Testis (tissue), 2 donors: ENCODE measurements at regions not wholly inside any gene's neighbourhood (a gene's known extent, or its start where the extent isn't known, plus 50 kb on each side); places are given as distances from the start of the nearest gene placed in this dataset.

Experiments used
- DNase-seq: peaks from one replicate; pipeline ENCODE4 v3.0.0-alpha.2; 2019
- H3K27ac ChIP-seq, 2 donors: fragments of 200-600 bp; sonication (generic); one replicate each; pipeline ENCODE4 v1.5.1; 2019
- H3K27me3 ChIP-seq: fragments of 200-600 bp; sonication (generic); one replicate; pipeline ENCODE4 v1.5.1; 2019
- H3K36me3 ChIP-seq: fragments of 200-600 bp; sonication (generic); one replicate; pipeline ENCODE4 v1.5.1; 2017; ENCODE audit warnings: low read depth; ENCODE audit errors: missing control alignments
- H3K4me1 ChIP-seq: fragments of 200-600 bp; sonication (generic); one replicate; pipeline ENCODE4 v1.5.1; 2019
- H3K4me3 ChIP-seq, 2 donors: fragments of 200-600 bp; sonication (generic); one replicate each; pipeline ENCODE4 v1.5.1; 2017 to 2019
- H3K9me3 ChIP-seq: fragments of 200-600 bp; sonication (generic); one replicate; pipeline ENCODE4 v1.5.1; 2017
- POLR2A ChIP-seq: fragments of 450-650 bp; IDR thresholded peaks from one replicate; pipeline ENCODE4 v1.6.1; 2017; ENCODE audit warnings: antibody characterized with exemption, mild to moderate bottlenecking, moderate library complexity
- WGBS, 2 donors: methylation state at CpG; one replicate each; pipeline ENCODE4 v1.1.5; 2018; 5-methylcytosine and 5-hydroxymethylcytosine counted together
- intact Hi-C: fragments of 100-400 bp; cut with DNase I; formaldehyde crosslinking; loops from one replicate; pipeline ENCODE4 v1.15.1; 2023; ENCODE audit warnings: low total_unique reads
- TF ChIP-seq, protein P1 (sequence below), 3 experiments: fragments of 450-650 bp in 2 of 3; fragments of 200-600 bp in 1 of 3; sonication (generic) in 1 of 3; IDR thresholded peaks; one replicate each; pipeline ENCODE4 v1.5.1; 2016 to 2019; ENCODE audit warnings: antibody characterized with exemption in 3 of 3, mild to moderate bottlenecking in 2 of 3, moderate library complexity in 1 of 3

DNA sequence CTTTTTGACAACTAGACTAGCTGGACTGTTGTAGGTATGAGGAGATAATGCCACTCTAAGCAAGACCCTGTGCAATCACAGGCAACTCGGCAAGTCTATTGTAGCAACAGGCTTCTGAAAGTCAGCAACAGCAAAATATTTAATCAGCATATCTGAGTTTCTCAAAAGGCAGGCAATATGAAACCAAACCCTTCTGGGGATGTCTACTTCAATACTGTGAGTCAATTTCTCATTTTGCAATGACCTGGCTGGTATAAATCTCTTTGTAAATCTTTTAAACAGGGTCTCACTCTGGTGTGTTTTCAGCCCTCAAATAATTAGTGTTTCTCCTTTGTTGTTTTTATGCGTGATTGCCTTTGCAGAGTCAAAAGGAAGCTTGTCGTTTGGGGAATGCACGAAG, 1044.5 kb downstream of the NTRK3 start:
- Histone ChIP-seq H3K27ac (no peak overlapping the region), H3K4me3 (no peak overlapping the region), H3K4me1 (no peaks in the 10 kb centered on the region), H3K27me3 (no peaks in the 10 kb centered on the region), H3K9me3 (no peaks in the 10 kb centered on the region), H3K36me3 (no peaks in the 10 kb centered on the region)
- intact Hi-C loops = no loop called here
- no peak for DNase-seq
- WGBS, 2 donors = 34 to 44% methylated on average over 4 of the region's 4 CpGs
- TF ChIP-seq POLR2A = no peak
- TF ChIP-seq, protein P1, sequence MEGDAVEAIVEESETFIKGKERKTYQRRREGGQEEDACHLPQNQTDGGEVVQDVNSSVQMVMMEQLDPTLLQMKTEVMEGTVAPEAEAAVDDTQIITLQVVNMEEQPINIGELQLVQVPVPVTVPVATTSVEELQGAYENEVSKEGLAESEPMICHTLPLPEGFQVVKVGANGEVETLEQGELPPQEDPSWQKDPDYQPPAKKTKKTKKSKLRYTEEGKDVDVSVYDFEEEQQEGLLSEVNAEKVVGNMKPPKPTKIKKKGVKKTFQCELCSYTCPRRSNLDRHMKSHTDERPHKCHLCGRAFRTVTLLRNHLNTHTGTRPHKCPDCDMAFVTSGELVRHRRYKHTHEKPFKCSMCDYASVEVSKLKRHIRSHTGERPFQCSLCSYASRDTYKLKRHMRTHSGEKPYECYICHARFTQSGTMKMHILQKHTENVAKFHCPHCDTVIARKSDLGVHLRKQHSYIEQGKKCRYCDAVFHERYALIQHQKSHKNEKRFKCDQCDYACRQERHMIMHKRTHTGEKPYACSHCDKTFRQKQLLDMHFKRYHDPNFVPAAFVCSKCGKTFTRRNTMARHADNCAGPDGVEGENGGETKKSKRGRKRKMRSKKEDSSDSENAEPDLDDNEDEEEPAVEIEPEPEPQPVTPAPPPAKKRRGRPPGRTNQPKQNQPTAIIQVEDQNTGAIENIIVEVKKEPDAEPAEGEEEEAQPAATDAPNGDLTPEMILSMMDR (IDR thresholded peaks at IDR 0.05) = no peak

DNA sequence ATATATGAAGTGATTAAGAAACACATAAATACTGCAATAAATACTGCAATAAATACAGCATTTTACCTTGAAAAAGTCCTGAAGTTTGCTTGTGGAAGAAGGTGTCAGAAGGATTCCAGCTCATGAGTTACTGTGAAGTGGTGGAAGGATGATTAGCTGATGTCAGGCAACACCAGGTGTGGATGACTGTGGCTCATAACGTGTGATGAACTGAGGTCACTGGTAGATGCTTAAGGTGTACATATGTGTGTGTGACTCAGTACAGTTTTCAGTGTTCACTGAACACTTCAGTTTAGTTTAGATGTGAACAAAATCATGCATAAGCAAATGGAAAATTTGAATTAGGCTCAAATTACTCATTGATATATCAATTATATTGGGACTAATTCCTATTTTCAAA, 1045.0 kb downstream of the NTRK3 start:
- 89 to 100% methylated on average over 1 of the region's 1 CpG for WGBS, 2 donors
- Histone ChIP-seq H3K27ac (no peak overlapping the region), H3K36me3 (no peaks in the 10 kb centered on the region), H3K9me3 (no peaks in the 10 kb centered on the region), H3K4me3 (no peak overlapping the region), H3K4me1 (no peaks in the 10 kb centered on the region), H3K27me3 (no peaks in the 10 kb centered on the region)
- TF ChIP-seq, protein P1 (IDR thresholded peaks at IDR 0.05) = no peak
- TF ChIP-seq POLR2A = no peak
- intact Hi-C loops = no loop called here
- DNase-seq = no peak

- WGBS, 2 donors = 56 to 74% methylated on average over 3 of the region's 3 CpGs
- Histone ChIP-seq H3K36me3 (no peaks in the 10 kb centered on the region), H3K4me3 (no peak overlapping the region), H3K9me3 (no peaks in the 10 kb centered on the region), H3K27ac (no peak overlapping the region), H3K27me3 (no peaks in the 10 kb centered on the region), H3K4me1 (no peaks in the 10 kb centered on the region)
- no peak for TF ChIP-seq POLR2A
- TF ChIP-seq, protein P1 (IDR thresholded peaks at IDR 0.05) = no peak
- DNase-seq = no peak
- intact Hi-C loops = no loop called here
Measured at GRCh38 chr15:87209891-87210689, 1046.4 kb downstream of the NTRK3 start.

DNA sequence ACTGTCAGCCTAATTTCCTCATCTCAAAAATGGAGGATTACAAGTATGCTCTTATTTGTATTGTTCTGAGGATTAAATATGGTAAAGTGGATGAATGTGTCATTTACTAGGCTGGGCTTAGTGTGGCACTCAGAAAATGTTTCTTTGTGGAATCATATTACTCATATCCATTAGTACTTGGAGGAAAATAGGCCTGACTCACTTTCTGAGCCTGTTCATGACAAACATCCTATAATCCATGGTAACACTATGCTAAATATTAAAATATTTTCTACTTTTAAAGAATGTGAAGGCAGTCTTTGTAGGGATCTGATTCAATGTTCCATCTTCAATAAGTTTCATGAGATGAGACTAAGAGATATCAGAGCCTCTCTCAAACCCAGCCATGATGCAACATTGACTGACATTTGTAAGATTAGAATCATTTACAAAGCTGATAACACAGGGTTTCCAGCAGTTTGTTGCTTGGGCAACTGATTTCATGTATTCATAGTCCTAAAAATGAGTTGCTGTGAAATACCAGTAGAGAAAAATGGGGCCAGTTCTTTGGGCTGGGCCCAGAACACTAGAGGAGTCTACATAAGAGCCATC, 1048.5 kb downstream of the NTRK3 start:
- no peaks in the 10 kb centered on the region for H3K4me1 ChIP-seq

More for the DNA sequence above, 1048.5 kb downstream of the NTRK3 start:
- Histone ChIP-seq H3K9me3 (no peaks in the 10 kb centered on the region), H3K27ac (no peak overlapping the region), H3K27me3 (no peaks in the 10 kb centered on the region), H3K36me3 (no peaks in the 10 kb centered on the region), H3K4me3 (no peak overlapping the region)
- DNase-seq = no peak
- no peak for TF ChIP-seq POLR2A
- TF ChIP-seq, protein P1 (IDR thresholded peaks at IDR 0.05) = no peak
- intact Hi-C loops = no loop called here
